ENCODE measurements at regions not wholly inside any gene's neighbourhood (a gene's known extent, or its start where the extent isn't known, plus 50 kb on each side); places are given as distances from the start of the nearest gene placed in this dataset.

- TF ChIP-seq CTCF (IDR thresholded peaks at IDR 0.05): no peak
- no peak for TF ChIP-seq POLR2A (IDR thresholded peaks at IDR 0.05)
- TF ChIP-seq POLR2AphosphoS5 (IDR thresholded peaks at IDR 0.05): no peak
These were observed 108.1 kb upstream of the PCDH15 start for GRCh38 chr10:54909165-54909564.

Data from prostate gland (tissue), 2 donors.